Fibroblast of skin of abdomen (primary cell): ENCODE measurements at regions not wholly inside any gene's neighbourhood (a gene's known extent, or its start where the extent isn't known, plus 50 kb on each side); places are given as distances from the start of the nearest gene placed in this dataset.
"Not testable (repeated sequence)": the region's sequence is repeated elsewhere in the genome, so short reads cannot be mapped to it uniquely, and the experiment has no call there.

Experiments
- DNase-seq: peaks from one replicate; pipeline ENCODE4 v3.0.0-alpha.2; 2013

DNA sequence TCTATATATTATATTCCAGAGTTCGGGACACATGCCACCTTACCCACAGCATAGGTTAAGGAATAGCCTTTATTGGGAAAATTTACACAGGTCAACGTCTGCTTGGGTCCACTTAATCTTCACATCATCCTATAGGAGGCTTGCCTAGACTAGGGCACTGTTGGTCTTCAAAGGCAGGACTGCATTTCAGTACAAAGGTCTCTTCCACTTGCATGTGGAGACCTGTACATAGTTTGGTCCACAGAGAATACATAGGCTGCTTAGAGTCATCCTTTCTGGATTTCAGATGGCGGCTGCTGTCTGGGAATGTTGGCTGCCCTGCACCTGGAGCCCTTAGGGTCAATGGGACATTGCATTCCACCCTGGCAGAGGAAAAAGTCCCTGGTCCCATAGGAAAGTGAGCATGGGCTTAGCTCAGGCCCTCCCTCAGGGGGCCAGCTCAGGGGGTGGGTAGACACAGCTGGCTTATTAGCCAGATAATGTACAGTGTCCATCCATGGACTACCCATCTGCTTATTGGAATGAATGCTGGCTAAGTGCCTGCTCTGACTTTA is 75.3 kb upstream of the TGFBR2 start:
- DNase-seq: no peak

DNA sequence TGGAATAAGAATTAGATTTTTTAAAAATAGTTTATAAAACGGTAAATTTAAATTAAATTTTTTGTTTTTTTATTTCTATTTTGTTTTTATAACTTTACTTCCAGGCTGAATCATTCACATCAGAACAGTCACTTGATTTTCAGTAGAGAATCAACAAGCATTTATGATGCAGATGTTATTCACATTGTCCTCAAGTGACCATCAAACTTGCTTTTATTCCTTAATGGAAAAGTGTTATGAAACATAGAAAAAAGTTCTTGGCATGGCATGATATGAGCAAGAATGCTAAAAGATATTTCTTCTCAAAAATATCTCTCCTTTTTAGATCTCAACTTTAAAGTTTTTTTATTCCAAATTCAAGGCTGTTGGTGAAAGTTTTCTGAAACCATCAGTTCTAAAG is 70.9 kb upstream of the TGFBR2 start:
- DNase-seq: no peak

DNA sequence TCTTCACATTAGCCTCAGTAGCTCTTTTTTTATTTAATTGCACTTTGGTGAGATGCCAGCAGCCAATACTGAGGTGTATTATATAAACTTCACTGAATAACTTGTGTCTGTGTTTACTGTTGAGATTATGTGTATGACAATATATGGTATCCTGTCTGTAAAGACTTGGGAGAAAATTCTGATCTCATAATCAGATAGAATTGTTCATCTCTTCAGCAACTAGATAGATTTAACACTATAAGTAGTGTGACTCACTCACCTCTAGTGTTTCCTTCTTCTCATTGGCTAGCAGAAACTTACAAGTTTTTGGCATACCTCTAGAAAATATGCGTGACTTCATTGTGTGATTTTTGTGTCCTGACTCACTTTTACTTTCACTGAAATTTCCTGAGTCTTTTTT is 67.6 kb upstream of the TGFBR2 start:
- peak; percentile 93 for DNase-seq

DNA sequence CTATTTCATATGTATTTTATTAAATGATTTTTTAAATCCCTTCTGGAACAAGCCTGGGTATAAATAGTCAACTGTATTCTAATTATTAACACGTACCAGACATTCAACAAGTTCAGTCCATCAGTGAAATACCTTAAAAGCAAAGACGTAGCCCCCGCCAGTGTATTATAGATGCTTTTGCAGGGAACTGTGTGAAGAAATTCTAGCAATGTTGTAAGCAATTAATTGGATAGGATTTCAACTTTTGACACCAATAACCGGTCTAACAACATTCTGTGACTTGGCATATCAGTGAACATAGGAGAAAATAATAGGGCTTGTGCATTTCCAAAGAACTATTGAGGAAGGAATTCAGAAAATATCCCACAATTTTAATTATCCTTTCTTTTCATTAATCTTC is 67.2 kb upstream of the TGFBR2 start:
- no peak for DNase-seq

DNA sequence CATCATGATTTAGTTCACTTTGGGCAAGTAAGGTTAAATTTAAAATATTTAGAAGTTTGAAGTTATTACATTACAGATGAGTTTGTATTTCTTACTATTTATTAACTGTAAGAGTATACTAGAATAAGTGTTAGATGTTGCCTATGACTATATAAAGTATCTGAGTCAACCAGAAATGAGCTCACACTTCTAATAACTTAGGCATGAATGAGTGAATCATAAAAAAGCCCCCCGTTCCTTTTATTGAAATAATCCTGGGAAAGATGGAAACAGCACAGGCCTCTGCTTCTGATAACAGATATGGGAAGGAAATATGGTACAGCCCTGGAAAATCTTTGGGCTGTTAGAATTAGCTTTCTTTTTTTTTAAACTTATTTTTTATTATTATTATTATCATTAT is 66.6 kb upstream of the TGFBR2 start:
- peak; percentile 71 for DNase-seq

DNA sequence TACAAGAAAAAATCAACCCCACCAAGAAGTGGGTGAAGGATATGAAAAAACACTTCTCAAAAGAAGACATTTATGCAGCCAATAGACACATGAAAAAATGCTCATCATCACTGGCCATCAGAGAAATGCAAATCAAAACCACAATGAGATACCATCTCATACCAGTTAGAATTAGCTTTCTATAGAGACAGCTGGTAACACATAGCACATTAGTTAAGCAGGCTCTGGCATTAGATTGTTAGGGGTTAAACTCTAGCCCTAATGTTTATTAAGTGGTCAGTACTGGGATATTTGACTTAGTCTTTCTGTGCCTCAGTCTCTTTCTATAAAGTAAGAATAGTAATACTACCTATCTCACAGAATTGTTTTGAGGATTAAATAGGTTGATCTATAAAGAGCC is 65.2 kb upstream of the TGFBR2 start:
- DNase-seq: not testable (repeated sequence)

DNA sequence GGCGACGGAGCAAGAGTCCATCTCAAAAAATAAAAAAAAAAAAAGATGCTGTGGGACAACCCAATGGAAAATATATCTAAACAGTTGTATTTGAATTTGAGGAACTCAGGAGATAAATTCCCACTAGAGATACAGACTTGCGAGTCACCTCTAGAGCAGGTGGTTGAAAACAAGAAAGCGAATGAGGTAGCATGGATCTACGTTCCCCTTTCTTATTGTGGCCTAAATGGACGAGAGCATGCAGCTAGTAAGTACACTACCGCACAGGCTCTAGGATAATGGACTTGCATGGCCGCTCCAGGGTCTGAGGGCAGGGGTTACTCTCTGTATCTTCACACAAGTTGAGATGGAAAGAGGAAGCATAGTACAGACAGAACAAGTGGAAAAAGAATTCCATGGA is 63.5 kb upstream of the TGFBR2 start:
- DNase-seq: no peak

DNA sequence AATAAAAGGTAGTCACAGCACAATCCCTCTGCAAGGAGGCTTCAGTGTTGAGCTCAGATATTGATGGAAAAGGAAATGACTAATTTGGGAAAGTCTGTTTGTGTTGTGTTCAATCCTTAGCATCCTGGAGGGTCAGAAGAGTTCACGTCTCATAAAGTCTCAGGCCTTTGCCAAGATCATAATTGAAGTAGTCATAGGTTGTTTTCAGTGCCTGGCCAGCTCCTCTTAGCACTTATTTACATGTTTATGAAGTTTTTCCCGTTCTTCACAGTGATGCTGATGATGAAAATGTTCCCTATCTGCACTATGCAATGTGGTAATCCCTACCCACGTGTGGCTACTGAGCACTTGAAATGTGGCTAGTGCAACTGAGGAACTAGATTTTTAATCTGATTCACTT is 61.6 kb upstream of the TGFBR2 start:
- peak; percentile 73 for DNase-seq

DNA sequence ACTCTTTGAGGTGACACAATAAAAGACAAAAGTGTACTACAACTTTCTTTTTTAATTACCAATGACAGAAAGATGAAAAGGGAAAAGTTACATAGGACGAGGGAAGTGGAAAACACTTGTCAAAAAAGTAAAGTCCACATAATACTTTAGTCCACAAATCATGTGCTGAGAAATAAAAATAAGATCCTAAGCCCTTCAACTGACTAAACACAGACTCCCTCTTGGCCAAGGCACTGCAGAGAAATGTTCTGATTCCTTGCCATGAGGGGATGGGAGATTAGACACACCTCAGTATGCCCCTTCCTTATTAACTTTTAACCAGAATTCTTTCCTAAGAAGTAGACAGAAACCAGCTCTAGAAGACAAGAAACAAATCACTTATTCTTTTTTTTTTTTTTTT is 59.5 kb upstream of the TGFBR2 start:
- DNase-seq: no peak

DNA sequence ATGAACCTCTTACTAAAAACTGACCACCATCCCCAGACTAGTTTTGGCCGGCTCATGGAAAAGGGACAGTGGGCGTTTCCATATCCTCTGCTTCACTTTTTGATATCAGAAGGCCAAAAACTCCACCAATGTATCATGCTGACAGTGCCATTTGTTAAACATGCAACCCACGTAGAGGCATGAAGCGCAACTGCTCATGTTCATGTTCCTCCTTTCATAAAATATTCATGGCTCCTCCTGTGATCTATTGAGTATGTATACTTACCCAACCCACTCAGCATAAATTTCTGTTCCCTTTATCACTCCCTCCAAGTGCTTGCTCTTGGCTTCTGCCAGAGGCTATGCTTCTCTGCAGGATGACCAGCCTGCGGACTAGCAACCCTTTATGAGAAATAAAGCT is 58.7 kb upstream of the TGFBR2 start:
- no peak for DNase-seq

DNA sequence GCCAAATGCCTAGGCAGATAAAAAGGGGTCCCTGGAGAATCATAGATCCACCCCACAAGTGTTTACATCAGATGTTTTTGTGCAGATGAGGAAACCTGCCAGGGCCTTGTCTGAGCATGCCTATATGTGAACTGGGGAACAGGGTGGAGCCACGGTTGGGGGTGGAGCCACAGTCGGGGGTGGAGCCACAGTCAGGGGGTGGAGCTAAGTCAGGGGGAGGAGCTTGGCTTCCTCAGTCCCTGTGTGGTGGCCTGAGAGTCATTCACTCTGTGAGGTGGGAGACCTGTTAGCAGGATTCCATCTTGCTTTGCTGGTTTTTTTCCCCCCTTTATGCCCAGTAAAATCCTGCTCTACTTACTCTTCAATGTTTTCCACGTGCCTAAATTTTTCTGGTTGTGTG is 57.8 kb upstream of the TGFBR2 start:
- DNase-seq: no peak

DNA sequence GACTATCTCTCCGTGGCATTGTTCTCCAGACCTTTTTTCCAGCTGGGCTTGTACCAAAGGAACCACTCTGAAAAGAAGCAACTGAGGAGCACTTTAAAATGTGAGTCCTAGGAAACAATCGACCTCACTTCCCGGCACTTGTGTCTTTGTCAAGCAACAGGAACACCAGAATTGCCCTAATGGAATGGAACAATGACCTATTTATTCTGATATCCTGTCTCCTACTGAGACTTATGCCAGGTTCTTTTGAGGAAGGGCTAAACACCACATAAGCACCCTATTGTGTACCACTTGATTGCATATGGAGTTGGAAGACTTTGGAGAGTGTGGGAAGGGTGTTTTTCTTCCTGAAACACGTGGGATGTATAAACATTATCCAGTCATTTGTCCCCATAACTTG is 56.8 kb upstream of the TGFBR2 start:
- no peak for DNase-seq

DNA sequence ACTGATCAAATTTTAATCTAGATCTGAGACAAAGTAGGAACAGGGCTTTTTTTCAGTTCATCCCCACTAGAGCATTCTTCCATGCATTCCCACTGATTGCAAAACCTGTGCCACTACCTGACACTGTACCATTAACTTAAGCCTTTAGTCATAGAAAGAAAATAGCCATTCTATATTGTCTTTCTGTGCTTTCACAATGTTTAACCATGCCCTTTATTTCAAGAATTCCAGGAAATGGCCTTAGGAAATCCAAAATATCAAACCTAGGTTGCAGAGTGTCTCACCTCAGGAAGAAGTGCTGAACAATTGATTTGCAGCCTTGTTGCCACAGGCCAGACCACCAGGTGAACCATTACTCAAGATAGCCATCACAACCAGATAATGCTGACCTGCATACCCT is 56.2 kb upstream of the TGFBR2 start:
- no peak for DNase-seq

DNA sequence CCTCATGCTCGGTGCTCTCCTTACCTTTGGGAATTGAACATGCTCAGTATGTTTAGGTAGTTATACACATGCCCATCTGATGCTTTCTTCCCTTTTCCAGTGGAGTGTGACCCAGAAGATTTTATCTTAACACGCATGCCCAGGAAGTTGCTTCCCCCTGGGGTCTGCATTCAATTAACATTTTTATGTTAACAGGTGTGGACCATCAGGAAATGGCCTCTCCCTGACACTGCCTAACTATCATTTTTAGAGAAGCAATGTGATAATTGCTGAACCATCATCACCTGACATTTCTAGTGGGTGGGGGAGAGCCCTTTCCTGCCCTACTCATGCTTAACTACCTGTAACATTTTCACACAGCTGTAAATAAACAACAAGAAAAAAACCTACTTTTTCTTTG is 55.1 kb upstream of the TGFBR2 start:
- DNase-seq: no peak

DNA sequence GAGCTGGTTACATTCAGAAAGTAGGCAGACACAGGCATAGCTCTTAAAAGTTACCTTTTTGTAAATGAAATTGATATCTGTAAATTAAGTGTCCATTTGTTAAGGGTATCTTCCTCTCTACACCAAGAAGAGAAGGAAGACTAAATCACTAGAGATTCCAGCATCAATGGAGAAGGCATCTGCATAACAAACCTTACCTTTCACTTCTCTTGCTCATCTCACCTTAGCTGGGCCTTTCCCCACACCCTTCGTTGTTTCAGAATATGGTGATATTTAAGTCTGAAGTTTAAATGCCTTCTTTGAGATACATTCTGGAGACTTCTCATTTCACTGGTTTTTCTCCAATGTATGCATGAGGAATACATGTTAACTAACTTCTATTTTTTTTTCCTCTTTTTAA is 54.5 kb upstream of the TGFBR2 start:
- DNase-seq: no peak

DNA sequence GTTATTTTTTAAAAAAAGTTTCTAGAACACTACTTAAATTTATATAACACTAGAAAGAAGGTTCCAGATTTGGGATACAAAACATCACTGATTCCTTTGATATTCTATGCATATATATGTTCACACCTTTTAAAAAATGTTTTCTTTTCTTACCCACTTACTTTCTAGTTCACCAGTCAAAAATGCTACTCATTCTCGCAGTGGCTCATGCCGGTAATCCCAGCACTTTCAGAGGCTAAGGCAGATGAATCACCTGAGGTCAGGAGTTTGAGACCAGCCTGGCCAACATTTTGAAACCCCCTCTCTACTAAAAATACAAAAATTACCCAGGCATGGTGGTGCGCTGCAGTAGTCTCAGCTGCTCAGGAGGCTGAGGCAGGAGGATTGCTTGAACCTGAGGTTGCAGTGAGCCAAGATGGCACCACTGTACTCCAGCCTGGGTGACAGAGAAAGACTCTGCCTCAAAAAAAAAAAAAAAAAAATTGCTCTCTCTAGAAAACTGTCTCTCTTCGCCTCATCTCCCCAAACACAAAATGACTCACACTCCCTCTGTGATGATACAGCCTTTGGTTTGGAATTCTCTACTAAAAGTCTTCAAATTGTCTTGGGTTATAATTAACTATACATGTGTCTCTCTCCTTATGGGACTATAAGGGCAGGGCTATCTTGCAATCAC is 52.6 kb upstream of the TGFBR2 start:
- DNase-seq: peak; percentile 67

DNA sequence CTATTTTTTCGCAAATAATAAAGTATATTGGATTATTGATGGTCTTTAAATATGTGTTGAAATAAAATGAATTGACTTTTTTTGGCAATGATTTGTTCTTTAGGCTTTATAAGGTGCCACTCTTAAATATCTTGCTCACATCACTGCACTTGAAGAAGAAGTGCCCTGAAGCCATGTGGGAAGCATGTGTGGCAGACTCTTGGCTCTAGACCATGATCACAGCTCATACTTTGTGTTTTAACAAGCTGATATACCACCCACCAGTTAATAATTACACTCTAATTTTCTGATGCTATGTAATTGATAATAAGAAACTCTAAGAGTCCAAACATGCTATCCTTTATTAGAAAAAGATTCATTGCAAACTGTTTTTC is 52.1 kb upstream of the TGFBR2 start:
- no peak for DNase-seq

DNA sequence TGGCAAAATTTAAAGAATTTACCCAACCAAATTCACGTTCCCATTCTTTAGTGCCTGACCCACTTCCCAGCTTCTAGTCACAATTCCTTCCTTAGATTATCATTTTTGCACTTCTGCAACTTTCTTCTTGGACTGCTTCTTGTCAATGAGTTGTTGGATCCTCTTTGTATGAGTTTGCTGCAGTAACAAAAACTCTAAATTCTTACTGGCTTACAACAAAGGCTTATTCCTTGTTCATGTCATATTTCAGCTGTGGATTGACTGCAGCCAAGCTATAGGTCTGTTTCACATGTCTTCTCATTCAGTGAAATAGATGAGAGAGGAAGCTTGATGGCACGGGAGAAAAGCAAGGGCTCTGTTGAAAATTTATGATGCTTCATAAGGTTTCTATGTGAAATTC is 50.4 kb upstream of the TGFBR2 start:
- no peak for DNase-seq
